Type B pancreatic cell (in vitro differentiated cells): ENCODE measurements at regions not wholly inside any gene's neighbourhood (a gene's known extent, or its start where the extent isn't known, plus 50 kb on each side); places are given as distances from the start of the nearest gene placed in this dataset.

Source experiments
- DNase-seq: peaks from one replicate; pipeline ENCODE4 v3.0.0; 2021; ENCODE audit warnings: mixed read lengths; ENCODE audit not compliant: unreplicated experiment; ENCODE audit errors: extremely low spot score
- H3K27ac Mint-ChIP-seq: 2 replicates; pipeline ENCODE4 v1.8.0; 2021; ENCODE audit warnings: mild to moderate bottlenecking, mixed read lengths
- H3K27me3 Mint-ChIP-seq: 2 replicates; pipeline ENCODE4 v1.8.0; 2021; ENCODE audit warnings: mixed read lengths
- H3K36me3 Mint-ChIP-seq: 2 replicates; pipeline ENCODE4 v1.8.0; 2021; ENCODE audit warnings: mixed read lengths
- H3K4me1 Mint-ChIP-seq: one replicate; pipeline ENCODE4 v1.8.0; 2021; ENCODE audit warnings: mixed read lengths; ENCODE audit not compliant: unreplicated experiment
- H3K4me3 Mint-ChIP-seq: 2 replicates; pipeline ENCODE4 v1.8.0; 2021; ENCODE audit warnings: mild to moderate bottlenecking, mixed read lengths
- H3K9me3 Mint-ChIP-seq: 2 replicates; pipeline ENCODE4 v1.8.0; 2021; ENCODE audit warnings: mixed read lengths
- TF ChIP-seq, protein P1 (sequence below): fragments of 200-600 bp; sonication (generic); conservative IDR thresholded peaks from 2 replicates; pipeline ENCODE4 v1.5.0; 2021; ENCODE audit warnings: antibody characterized with exemption, mild to moderate bottlenecking

- no peaks in the 10 kb centered on the region for H3K36me3 Mint-ChIP-seq
- H3K4me1 Mint-ChIP-seq = peaks cover 12% of the 10 kb centered on the region
- no peaks in the 10 kb centered on the region for H3K27me3 Mint-ChIP-seq
Measured at GRCh38 chrX:148134578-148134977, 153.4 kb downstream of the FMR1NB start.

DNA sequence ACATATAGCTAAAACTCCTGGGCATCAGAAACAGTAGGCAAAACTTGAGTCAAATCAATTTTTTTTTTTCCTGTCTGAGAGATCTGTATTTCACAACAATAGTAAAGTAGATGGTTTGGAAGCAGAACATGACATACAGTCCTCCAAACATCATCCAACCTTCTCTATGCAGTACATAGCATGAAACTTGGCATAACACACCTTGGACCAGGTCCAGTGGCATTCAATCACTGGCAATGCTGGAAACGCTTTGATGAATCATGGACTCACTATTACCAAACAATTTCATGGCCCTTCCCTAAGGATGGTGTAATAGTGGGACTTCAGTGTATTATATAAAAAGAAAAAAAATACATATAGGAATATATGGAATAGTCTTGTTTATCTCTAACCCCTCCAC is 154.6 kb downstream of the FMR1NB start:
- Mint-ChIP-seq H3K36me3 (no peaks in the 10 kb centered on the region), H3K4me1 (peaks cover 12% of the 10 kb centered on the region), H3K9me3 (no peaks in the 10 kb centered on the region), H3K4me3 (no peak overlapping the region), H3K27ac (no peak overlapping the region), H3K27me3 (no peaks in the 10 kb centered on the region)
- no peak for DNase-seq
- TF ChIP-seq, protein P1, sequence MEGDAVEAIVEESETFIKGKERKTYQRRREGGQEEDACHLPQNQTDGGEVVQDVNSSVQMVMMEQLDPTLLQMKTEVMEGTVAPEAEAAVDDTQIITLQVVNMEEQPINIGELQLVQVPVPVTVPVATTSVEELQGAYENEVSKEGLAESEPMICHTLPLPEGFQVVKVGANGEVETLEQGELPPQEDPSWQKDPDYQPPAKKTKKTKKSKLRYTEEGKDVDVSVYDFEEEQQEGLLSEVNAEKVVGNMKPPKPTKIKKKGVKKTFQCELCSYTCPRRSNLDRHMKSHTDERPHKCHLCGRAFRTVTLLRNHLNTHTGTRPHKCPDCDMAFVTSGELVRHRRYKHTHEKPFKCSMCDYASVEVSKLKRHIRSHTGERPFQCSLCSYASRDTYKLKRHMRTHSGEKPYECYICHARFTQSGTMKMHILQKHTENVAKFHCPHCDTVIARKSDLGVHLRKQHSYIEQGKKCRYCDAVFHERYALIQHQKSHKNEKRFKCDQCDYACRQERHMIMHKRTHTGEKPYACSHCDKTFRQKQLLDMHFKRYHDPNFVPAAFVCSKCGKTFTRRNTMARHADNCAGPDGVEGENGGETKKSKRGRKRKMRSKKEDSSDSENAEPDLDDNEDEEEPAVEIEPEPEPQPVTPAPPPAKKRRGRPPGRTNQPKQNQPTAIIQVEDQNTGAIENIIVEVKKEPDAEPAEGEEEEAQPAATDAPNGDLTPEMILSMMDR = no peak

More at GRCh38 chrX:148134578-148134977, 153.4 kb downstream of the FMR1NB start:
- Mint-ChIP-seq H3K9me3 (peaks cover 4% of the 10 kb centered on the region), H3K4me3 (no peak overlapping the region), H3K27ac (no peak overlapping the region)
- TF ChIP-seq, protein P1 = no peak
- DNase-seq = no peak

GRCh38 chrX:148146121-148146520 is 165.0 kb downstream of the FMR1NB start:
- no peak overlapping the region for H3K27ac Mint-ChIP-seq
- H3K4me1 Mint-ChIP-seq = no peaks in the 10 kb centered on the region

GRCh38 chrX:148156986-148157385 is 175.8 kb downstream of the FMR1NB start:
- no peak for DNase-seq
- H3K27ac Mint-ChIP-seq = no peak overlapping the region
- H3K4me1 Mint-ChIP-seq = no peaks in the 10 kb centered on the region
- H3K27me3 Mint-ChIP-seq = no peaks in the 10 kb centered on the region
- TF ChIP-seq, protein P1 = no peak
- no peaks in the 10 kb centered on the region for H3K9me3 Mint-ChIP-seq
- H3K4me3 Mint-ChIP-seq = no peak overlapping the region
- H3K36me3 Mint-ChIP-seq = no peaks in the 10 kb centered on the region

More at GRCh38 chrX:148146121-148146520, 165.0 kb downstream of the FMR1NB start:
- TF ChIP-seq, protein P1 = no peak
- Mint-ChIP-seq H3K36me3 (no peaks in the 10 kb centered on the region), H3K4me3 (no peak overlapping the region), H3K27me3 (no peaks in the 10 kb centered on the region), H3K9me3 (no peaks in the 10 kb centered on the region)
- DNase-seq = no peak

DNA sequence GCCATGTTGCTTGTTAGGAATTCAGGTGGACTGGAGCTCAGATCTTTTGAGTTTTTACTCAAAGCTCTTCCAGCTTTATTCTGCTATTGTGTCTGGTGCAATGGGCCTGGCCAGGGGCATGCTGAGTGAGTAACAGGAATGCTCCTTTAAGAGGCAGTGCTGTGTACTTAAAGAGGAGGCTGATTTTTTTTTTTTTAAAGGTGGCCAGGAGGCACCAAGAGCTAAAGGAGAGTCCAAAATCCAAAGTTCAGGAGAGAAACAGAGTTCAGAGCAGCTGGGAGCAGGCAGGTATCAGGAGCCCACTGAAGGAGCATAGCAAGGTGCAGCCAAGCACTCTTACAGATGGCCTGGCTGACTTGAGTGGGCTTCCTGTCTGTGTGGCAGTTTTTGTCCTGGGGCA is 178.7 kb downstream of the FMR1NB start:
- H3K27me3 Mint-ChIP-seq = no peaks in the 10 kb centered on the region
- no peaks in the 10 kb centered on the region for H3K36me3 Mint-ChIP-seq
- TF ChIP-seq, protein P1 = no peak
- H3K4me1 Mint-ChIP-seq = no peaks in the 10 kb centered on the region
- no peak for DNase-seq
- no peak overlapping the region for H3K4me3 Mint-ChIP-seq
- no peak overlapping the region for H3K27ac Mint-ChIP-seq
- peaks cover 2% of the 10 kb centered on the region for H3K9me3 Mint-ChIP-seq

GRCh38 chrX:148161701-148162100 is 180.6 kb downstream of the FMR1NB start:
- H3K9me3 Mint-ChIP-seq = peaks cover 4% of the 10 kb centered on the region
- H3K4me1 Mint-ChIP-seq = no peaks in the 10 kb centered on the region
- TF ChIP-seq, protein P1 = no peak
- H3K4me3 Mint-ChIP-seq = no peak overlapping the region
- H3K27ac Mint-ChIP-seq = no peak overlapping the region
- DNase-seq = no peak
- H3K36me3 Mint-ChIP-seq = no peaks in the 10 kb centered on the region
- no peaks in the 10 kb centered on the region for H3K27me3 Mint-ChIP-seq
